BJ (cell line): ENCODE measurements at regions not wholly inside any gene's neighbourhood (a gene's known extent, or its start where the extent isn't known, plus 50 kb on each side); places are given as distances from the start of the nearest gene placed in this dataset. TPM values are rescaled to one million over a fixed set of nuclear protein-coding genes. Genes with fewer than 3 reads are reported as not detected.

ENCODE experiments used
- CTCF ChIA-PET: fragments of 350-600 bp; formaldehyde crosslinking; extraction: SDS; loops from one replicate; lab custom pipeline; 2021; ENCODE audit warnings: antibody characterized with exemption, inconsistent platforms; lab: Yijun Ruan, JAX
- POLR2A ChIA-PET: fragments of 300-600 bp; sonication (Branson Sonifier 250); formaldehyde crosslinking; extraction: SDS; loops from one replicate; lab custom pipeline; 2021; ENCODE audit warnings: antibody characterized with exemption; lab: Charles Lee
- DNase-seq: peaks from one replicate; pipeline ENCODE4 v3.0.0-alpha.2; 2011; ENCODE audit warnings: low read depth
- H3K27me3 ChIP-seq: 2 replicates; pipeline ENCODE4 v1.6.0; 2011; ENCODE audit warnings: low read length; ENCODE audit not compliant: control insufficient read depth, insufficient read depth
- H3K36me3 ChIP-seq: 2 replicates; pipeline ENCODE4 v1.5.1; 2011; ENCODE audit warnings: low read length; ENCODE audit not compliant: control insufficient read depth, insufficient read depth
- H3K4me3 ChIP-seq: 2 replicates; pipeline ENCODE4 v1.5.1; 2011; ENCODE audit warnings: low read depth, mild to moderate bottlenecking, control low read depth, low read length
- CTCF ChIP-seq: IDR thresholded peaks from 2 replicates; pipeline ENCODE4 v1.5.1; 2011; ENCODE audit warnings: low read depth, mild to moderate bottlenecking, control low read depth, inconsistent platforms, low read length, moderate library complexity; ENCODE audit not compliant: insufficient read depth
- small RNA-seq: library from RNA; depleted of rRNA; stranded (forward); fragments of <200 nt; gene quantifications from one replicate; pipeline ENCODE3, GENCODE V24; 2012; ENCODE audit warnings: low replicate concordance, low read depth; ENCODE audit not compliant: insufficient read length

GRCh38 chr3:18477620-18478019, 52.5 kb upstream of the SATB1 start:
- POLR2A ChIA-PET, result no interaction called here
- DNase-seq, result no peak
- no peak for TF ChIP-seq CTCF
- CTCF ChIA-PET, result no interaction called here
- Histone ChIP-seq H3K36me3 (no peaks in the 10 kb centered on the region), H3K27me3 (no peaks in the 10 kb centered on the region), H3K4me3 (no peak overlapping the region)

Small RNA genes in the stretch of these regions (small RNA-seq; reads per million reads assigned to genes)
- gene RNU6-138P, result not detected
